GM12878 (cell line): ENCODE measurements at regions not wholly inside any gene's neighbourhood (a gene's known extent, or its start where the extent isn't known, plus 50 kb on each side); places are given as distances from the start of the nearest gene placed in this dataset.

Experiments used
- ATAC-seq: fragments of 200-7000 bp; cut with Tn5 transposase; 3 replicates; pipeline ENCODE4 v1.9.1; 2020; ENCODE audit warnings: mild to moderate bottlenecking, moderate library complexity
- BruUV-seq: library from RNA; stranded (reverse); fragments of 400-500 nt; replicated peaks from 2 replicates; lab custom pipeline; 2021; lab: Mats Ljungman, UMichigan
- CTCF ChIA-PET: fragments of 300-600 bp; sonication (Branson Sonifier 250); formaldehyde crosslinking; extraction: SDS; loops from one replicate; lab custom pipeline; 2021; ENCODE audit warnings: inconsistent platforms; lab: Yijun Ruan, JAX
- POLR2A ChIA-PET: fragments of 350-600 bp; formaldehyde crosslinking; extraction: SDS; loops from one replicate; lab custom pipeline; 2021; ENCODE audit warnings: inconsistent platforms; lab: Charles Lee
- RAD21 ChIA-PET: fragments of 300-600 bp; sonication (Branson Sonifier 250); formaldehyde crosslinking; loops from one replicate; lab custom pipeline; 2023; ENCODE audit warnings: antibody characterized with exemption; ENCODE audit not compliant: unreplicated experiment; lab: Charles Lee
- SMC1A ChIA-PET: fragments of 300-600 bp; sonication (Branson Sonifier 250); formaldehyde crosslinking; loops from one replicate; lab custom pipeline; 2023; ENCODE audit not compliant: unreplicated experiment, uncharacterized antibody; lab: Charles Lee
- DNase-seq: peaks from one replicate; pipeline ENCODE4 v3.0.0-alpha.2; 2011; ENCODE audit warnings: low read depth, low spot score
- FAIRE-seq: peaks from 3 replicates; lab custom pipeline; 2011; peaks lifted over from hg19 to GRCh38; lab: Jason Lieb, UNC
- H2AFZ ChIP-seq: 2 replicates; pipeline ENCODE4 v1.6.0; 2011; ENCODE audit warnings: low read depth, low read length, control low read depth; ENCODE audit not compliant: control insufficient read depth
- H3K27ac ChIP-seq: 2 replicates; pipeline ENCODE4 v1.5.1; 2011; ENCODE audit warnings: control low read depth; ENCODE audit not compliant: control insufficient read depth, insufficient read depth
- H3K27me3 ChIP-seq, 2 experiments: replicated peaks in 1 of 2; 2 replicates each; pipeline versions ENCODE4 v1.6.0 to v1.6.1; 2011; ENCODE audit warnings: low read length in 1 of 2; ENCODE audit not compliant: control insufficient read depth in 2 of 2, insufficient read depth in 2 of 2
- H3K36me3 ChIP-seq, 2 experiments: 2 replicates each; pipeline ENCODE4 v1.5.1; 2011; ENCODE audit warnings: low read length in 1 of 2; ENCODE audit not compliant: control insufficient read depth in 2 of 2, insufficient read depth in 2 of 2
- H3K4me1 ChIP-seq: 2 replicates; pipeline ENCODE4 v1.6.1; 2011; ENCODE audit warnings: mild to moderate bottlenecking, low read length, moderate library complexity, mixed read lengths; ENCODE audit not compliant: control insufficient read depth, insufficient read depth
- H3K4me2 ChIP-seq: 2 replicates; pipeline ENCODE4 v1.6.0; 2011; ENCODE audit warnings: control low read depth; ENCODE audit not compliant: control insufficient read depth, insufficient read depth
- H3K4me3 ChIP-seq: fragments of 200-600 bp; sonication (generic); 2 replicates; pipeline ENCODE4 v1.5.1; 2016
- H3K79me2 ChIP-seq: 2 replicates; pipeline ENCODE4 v1.6.0; 2011; ENCODE audit warnings: low read length; ENCODE audit not compliant: control insufficient read depth, insufficient read depth
- H3K9ac ChIP-seq: 2 replicates; pipeline ENCODE4 v1.8.0; 2011; ENCODE audit warnings: low read length, control low read depth, mixed read lengths; ENCODE audit not compliant: control insufficient read depth, insufficient read depth
- H3K9me3 ChIP-seq: replicated peaks from 3 replicates; pipeline ENCODE4 v1.5.1; 2011; ENCODE audit warnings: mild to moderate bottlenecking, low read length; ENCODE audit not compliant: control insufficient read depth, insufficient read depth
- H4K20me1 ChIP-seq: 2 replicates; pipeline ENCODE4 v1.6.0; 2011; ENCODE audit not compliant: control insufficient read depth, insufficient read depth
- BRCA1 ChIP-seq: IDR thresholded peaks from 2 replicates; pipeline ENCODE4 v1.6.1; 2011; ENCODE audit warnings: low read depth, low read length, improper control_type of control experiment
- CHD4 ChIP-seq: fragments of 200-600 bp; sonication (generic); IDR thresholded peaks from 2 replicates; pipeline ENCODE4 v1.6.1; 2016; ENCODE audit warnings: mild to moderate bottlenecking
- CREM ChIP-seq: IDR thresholded peaks from 2 replicates; pipeline ENCODE4 v1.6.1; 2014; ENCODE audit warnings: antibody characterized with exemption, low read depth
- CTCF ChIP-seq, 3 experiments: IDR thresholded peaks in 2 of 3; conservative IDR thresholded peaks in 1 of 3; 2 replicates each; pipeline ENCODE4 v1.5.1; 2011; ENCODE audit warnings: low read depth in 3 of 3, low read length in 3 of 3, mild to moderate bottlenecking in 3 of 3, control low read depth in 2 of 3, moderate library complexity in 2 of 3, inconsistent platforms in 1 of 3, mixed read lengths in 1 of 3; ENCODE audit not compliant: control insufficient read depth in 2 of 3, insufficient read depth in 1 of 3; ENCODE audit errors: extremely low read depth in 1 of 3
- HDGF ChIP-seq: fragments of 450-650 bp; IDR thresholded peaks from 2 replicates; pipeline ENCODE4 v1.6.1; 2016; ENCODE audit warnings: antibody characterized with exemption
- NR2F1 ChIP-seq: fragments of 450-650 bp; conservative IDR thresholded peaks from 2 replicates; pipeline ENCODE4 v1.6.1; 2017; ENCODE audit warnings: mild to moderate bottlenecking
- SUPT20H ChIP-seq: IDR thresholded peaks from 2 replicates; pipeline ENCODE4 v1.6.1; 2011; ENCODE audit warnings: low read depth, mild to moderate bottlenecking, low read length, moderate library complexity, borderline replicate concordance; ENCODE audit not compliant: control insufficient read depth
- SUZ12 ChIP-seq: fragments of 200-600 bp; sonication (generic); IDR thresholded peaks from one replicate; pipeline ENCODE4 v1.6.1; 2018; ENCODE audit warnings: antibody characterized with exemption, mild to moderate bottlenecking; ENCODE audit not compliant: unreplicated experiment
- WGBS: methylation state at CpG from one replicate; pipeline ENCODE4 v1.1.6; 2016; ENCODE audit warnings: low lambda C conversion rate; ENCODE audit not compliant: insufficient replicate concordance, insufficient coverage; ENCODE audit errors: missing lambda C conversion rate; 5-methylcytosine and 5-hydroxymethylcytosine counted together
- in situ Hi-C: fragments of 300-500 bp; cut with MboI; formaldehyde crosslinking; loops from 9 replicates; pipeline ENCODE4 v1.14.3; 2018; ENCODE audit warnings: mixed read lengths
- intact Hi-C: fragments of 100-400 bp; cut with micrococcal nuclease; formaldehyde crosslinking; loops from one replicate; pipeline ENCODE4 v1.14.2; 2022; ENCODE audit not compliant: unreplicated experiment
- TF ChIP-seq, protein P1 (sequence below): fragments of 450-650 bp; IDR thresholded peaks from 2 replicates; pipeline ENCODE4 v1.6.1; 2017; ENCODE audit warnings: borderline replicate concordance
- TF ChIP-seq, protein P2 (sequence below): IDR thresholded peaks from 2 replicates; pipeline ENCODE4 v1.6.1; 2011; ENCODE audit warnings: mild to moderate bottlenecking, low read depth, low read length, moderate library complexity; ENCODE audit not compliant: insufficient replicate concordance

GRCh38 chr4:138494116-138494515 lies 252.0 kb upstream of the SLC7A11 start:
- Histone ChIP-seq H3K27ac (no peak overlapping the region), H3K4me3 (no peak overlapping the region), H3K36me3 (no peaks in the 10 kb centered on the region), H3K27me3 (no peaks in the 10 kb centered on the region), H2AFZ (no peak overlapping the region), H3K9me3 (no peaks in the 10 kb centered on the region; the same call in 2 of the 3 replicates), H3K79me2 (no peaks in the 10 kb centered on the region), H3K4me1 (no peaks in the 10 kb centered on the region), H4K20me1 (no peaks in the 10 kb centered on the region), H3K9ac (no peak overlapping the region), H3K4me2 (no peak overlapping the region)
- FAIRE-seq (no peak), DNase-seq (no peak), ATAC-seq (no peak)
- ChIA-PET POLR2A (no interaction called here), RAD21 (interaction anchor here (1.7 kb wide), 1 partner anchor 311 kb away, joined by 9 read pairs; no protein-coding TSS in a partner anchor), SMC1A (interaction anchor here (0.6 to 2.8 kb wide), 12 partner anchors 12 to 796 kb away, joined by 3 to 13 read pairs (median 4); no protein-coding TSS in a partner anchor), CTCF (interaction anchor here (0.7 to 3.4 kb wide), 10 partner anchors 20 to 674 kb away, joined by 3 to 15 read pairs (median 4); no protein-coding TSS in a partner anchor)
- intact Hi-C loops, result no loop called here
- 0% methylated on average over 2 of the region's 2 CpGs for WGBS
- BruUV-seq, result no TSS peak
- TF ChIP-seq NR2F1, result no peak
- in situ Hi-C loops, result no loop called here

GRCh38 chr4:138492176-138492575 lies 250.0 kb upstream of the SLC7A11 start:
- ChIA-PET SMC1A (interaction anchor here (2.7 to 2.8 kb wide), 2 partner anchors 14 to 309 kb away, joined by 7 to 9 read pairs; no protein-coding TSS in a partner anchor), POLR2A (no interaction called here), CTCF (interaction anchor here (1.7 kb wide), 1 partner anchor 87 kb away, joined by 4 read pairs; no protein-coding TSS in a partner anchor), RAD21 (interaction anchor here (1.2 kb wide), 1 partner anchor 250 kb away, joined by 4 read pairs; the partner anchor contains the start of gene SLC7A11)
- no TSS peak for BruUV-seq
- ATAC-seq (no peak), FAIRE-seq (no peak), DNase-seq (no peak)
- H3K9ac ChIP-seq, result no peak overlapping the region
- no peak overlapping the region for H3K4me2 ChIP-seq
- H3K79me2 ChIP-seq, result no peaks in the 10 kb centered on the region
- H3K36me3 ChIP-seq, result no peaks in the 10 kb centered on the region
- WGBS, result 0% methylated on average over 1 of the region's 1 CpG
- intact Hi-C loops (no loop called here), in situ Hi-C loops (no loop called here)
- H3K4me3 ChIP-seq, result no peak overlapping the region
- no peak overlapping the region for H2AFZ ChIP-seq
- TF ChIP-seq, protein P1, sequence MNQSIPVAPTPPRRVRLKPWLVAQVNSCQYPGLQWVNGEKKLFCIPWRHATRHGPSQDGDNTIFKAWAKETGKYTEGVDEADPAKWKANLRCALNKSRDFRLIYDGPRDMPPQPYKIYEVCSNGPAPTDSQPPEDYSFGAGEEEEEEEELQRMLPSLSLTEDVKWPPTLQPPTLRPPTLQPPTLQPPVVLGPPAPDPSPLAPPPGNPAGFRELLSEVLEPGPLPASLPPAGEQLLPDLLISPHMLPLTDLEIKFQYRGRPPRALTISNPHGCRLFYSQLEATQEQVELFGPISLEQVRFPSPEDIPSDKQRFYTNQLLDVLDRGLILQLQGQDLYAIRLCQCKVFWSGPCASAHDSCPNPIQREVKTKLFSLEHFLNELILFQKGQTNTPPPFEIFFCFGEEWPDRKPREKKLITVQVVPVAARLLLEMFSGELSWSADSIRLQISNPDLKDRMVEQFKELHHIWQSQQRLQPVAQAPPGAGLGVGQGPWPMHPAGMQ, result no peak
- TF ChIP-seq, protein P2, sequence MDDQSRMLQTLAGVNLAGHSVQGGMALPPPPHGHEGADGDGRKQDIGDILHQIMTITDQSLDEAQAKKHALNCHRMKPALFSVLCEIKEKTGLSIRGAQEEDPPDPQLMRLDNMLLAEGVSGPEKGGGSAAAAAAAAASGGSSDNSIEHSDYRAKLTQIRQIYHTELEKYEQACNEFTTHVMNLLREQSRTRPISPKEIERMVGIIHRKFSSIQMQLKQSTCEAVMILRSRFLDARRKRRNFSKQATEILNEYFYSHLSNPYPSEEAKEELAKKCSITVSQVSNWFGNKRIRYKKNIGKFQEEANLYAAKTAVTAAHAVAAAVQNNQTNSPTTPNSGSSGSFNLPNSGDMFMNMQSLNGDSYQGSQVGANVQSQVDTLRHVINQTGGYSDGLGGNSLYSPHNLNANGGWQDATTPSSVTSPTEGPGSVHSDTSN, result no peak
- TF ChIP-seq CTCF (IDR thresholded peaks at IDR 0.05 in 2 of 3, conservative IDR thresholded peaks at IDR 0.05 in 1 of 3; ENCODE audit: control insufficient read depth in 2 of 3, extremely low read depth in 1 of 3, insufficient read depth in 1 of 3, low read depth in 3 of 3, low read length in 3 of 3) (no peak), CREM (no peak), BRCA1 (no peak), SUPT20H (no peak), SUZ12 (no peak), HDGF (no peak), CHD4 (no peak)
- H3K27me3 ChIP-seq, result no peaks in the 10 kb centered on the region
- H4K20me1 ChIP-seq, result no peaks in the 10 kb centered on the region
- H3K4me1 ChIP-seq, result no peaks in the 10 kb centered on the region
- H3K9me3 ChIP-seq, result no peaks in the 10 kb centered on the region
- H3K27ac ChIP-seq, result no peak overlapping the region
